Fibroblast of lung (primary cell): ENCODE measurements at regions not wholly inside any gene's neighbourhood (a gene's known extent, or its start where the extent isn't known, plus 50 kb on each side); places are given as distances from the start of the nearest gene placed in this dataset.

ENCODE experiments used
- CTCF ChIP-seq, 2 donors: IDR thresholded peaks in 1 of 2; conservative IDR thresholded peaks in 1 of 2; 1 replicate in 1 of 2; 2 replicates in 1 of 2; pipeline ENCODE4 v1.5.1; 2011 to 2012; ENCODE audit warnings: low read length in 2 of 2, control low read depth in 1 of 2, inconsistent platforms in 1 of 2, low read depth in 1 of 2, mild to moderate bottlenecking in 1 of 2
- EZH2 ChIP-seq: IDR thresholded peaks from 2 replicates; pipeline ENCODE4 v1.5.1; 2012; ENCODE audit warnings: low read length, control low read depth, mild to moderate bottlenecking; ENCODE audit errors: missing control alignments

GRCh38 chr11:112418438-112418837, 157.8 kb upstream of the PLET1 start:
- TF ChIP-seq CTCF (conservative IDR thresholded peaks at IDR 0.05 in 1 of 2, IDR thresholded peaks at IDR 0.05 in 1 of 2; ENCODE audit: low read depth in 1 of 2, low read length in 2 of 2) (no peak), EZH2 (no peak)
